ENCODE measurements at regions not wholly inside any gene's neighbourhood (a gene's known extent, or its start where the extent isn't known, plus 50 kb on each side); places are given as distances from the start of the nearest gene placed in this dataset.

GRCh38 chr18:40810372-40810771, 1144.7 kb upstream of the PIK3C3 start:
- Mint-ChIP-seq H3K27ac (no peak overlapping the region), H3K4me1 (no peaks in the 10 kb centered on the region), H3K4me3 (no peak overlapping the region), H3K36me3 (no peaks in the 10 kb centered on the region), H3K27me3 (ENCODE audit: low read depth in 2 of 2) (no peaks in the 10 kb centered on the region), H3K9me3 (peaks cover 5 to 9% of the 10 kb centered on the region in 2 donors)
- Histone ChIP-seq H3K36me3 (ENCODE audit: control insufficient read depth, insufficient read depth, low read length) (no peaks in the 10 kb centered on the region), H3K9me3 (ENCODE audit: control insufficient read depth, insufficient read depth, low read length) (no peaks in the 10 kb centered on the region), H3K4me3 (ENCODE audit: low read length) (no peak overlapping the region), H3K27ac (ENCODE audit: low read length) (no peak overlapping the region), H3K4me1 (ENCODE audit: control insufficient read depth, insufficient read depth, low read length) (no peaks in the 10 kb centered on the region), H3K27me3 (ENCODE audit: control insufficient read depth, insufficient read depth, low read length) (no peaks in the 10 kb centered on the region)
- intact Hi-C loops (cut with micrococcal nuclease) = no loop called here
- ATAC-seq (no peak), DNase-seq (no peak)
- TF ChIP-seq, protein P1, sequence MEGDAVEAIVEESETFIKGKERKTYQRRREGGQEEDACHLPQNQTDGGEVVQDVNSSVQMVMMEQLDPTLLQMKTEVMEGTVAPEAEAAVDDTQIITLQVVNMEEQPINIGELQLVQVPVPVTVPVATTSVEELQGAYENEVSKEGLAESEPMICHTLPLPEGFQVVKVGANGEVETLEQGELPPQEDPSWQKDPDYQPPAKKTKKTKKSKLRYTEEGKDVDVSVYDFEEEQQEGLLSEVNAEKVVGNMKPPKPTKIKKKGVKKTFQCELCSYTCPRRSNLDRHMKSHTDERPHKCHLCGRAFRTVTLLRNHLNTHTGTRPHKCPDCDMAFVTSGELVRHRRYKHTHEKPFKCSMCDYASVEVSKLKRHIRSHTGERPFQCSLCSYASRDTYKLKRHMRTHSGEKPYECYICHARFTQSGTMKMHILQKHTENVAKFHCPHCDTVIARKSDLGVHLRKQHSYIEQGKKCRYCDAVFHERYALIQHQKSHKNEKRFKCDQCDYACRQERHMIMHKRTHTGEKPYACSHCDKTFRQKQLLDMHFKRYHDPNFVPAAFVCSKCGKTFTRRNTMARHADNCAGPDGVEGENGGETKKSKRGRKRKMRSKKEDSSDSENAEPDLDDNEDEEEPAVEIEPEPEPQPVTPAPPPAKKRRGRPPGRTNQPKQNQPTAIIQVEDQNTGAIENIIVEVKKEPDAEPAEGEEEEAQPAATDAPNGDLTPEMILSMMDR (IDR thresholded peaks at IDR 0.05) = no peak

DNA sequence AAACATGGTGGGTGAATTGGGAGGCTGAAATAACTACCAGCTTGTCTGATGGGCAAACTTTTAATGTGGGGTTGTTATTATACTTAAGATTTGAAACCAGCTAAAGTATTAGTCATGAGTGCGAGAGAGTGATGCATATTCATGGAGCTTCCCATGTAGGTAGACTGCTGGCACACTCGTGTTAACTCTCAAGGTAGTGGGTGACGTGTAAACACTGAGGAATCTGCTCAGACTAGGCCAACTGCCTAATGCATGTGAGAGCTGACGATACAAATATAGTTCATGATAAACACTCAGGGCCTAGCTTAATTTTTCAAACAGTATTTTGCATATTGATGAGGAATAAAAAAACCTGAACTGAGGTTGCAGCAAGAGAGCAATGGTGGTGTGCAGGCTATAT, 1165.7 kb upstream of the PIK3C3 start:
- 83% methylated on average over 4 of the region's 4 CpGs for WGBS (ENCODE audit: insufficient coverage)
- H3K27me3 Mint-ChIP-seq (ENCODE audit: low read depth in 2 of 2) = no peaks in the 10 kb centered on the region
- no peak for ATAC-seq

GRCh38 chr18:40782453-40783130, 1172.4 kb upstream of the PIK3C3 start:
- no peak for ATAC-seq
- H3K27ac Mint-ChIP-seq = no peak overlapping the region
- TF ChIP-seq, protein P1 (IDR thresholded peaks at IDR 0.05) = no peak
- H3K4me3 Mint-ChIP-seq = no peak overlapping the region
- no peak overlapping the region for H3K27ac ChIP-seq (ENCODE audit: low read length)
- DNase-seq = no peak
- H3K9me3 Mint-ChIP-seq = peaks cover 16 to 20% of the 10 kb centered on the region in 2 donors
- no peaks in the 10 kb centered on the region for H3K27me3 ChIP-seq (ENCODE audit: control insufficient read depth, insufficient read depth, low read length)
- no peaks in the 10 kb centered on the region for H3K36me3 ChIP-seq (ENCODE audit: control insufficient read depth, insufficient read depth, low read length)
- H3K9me3 ChIP-seq (ENCODE audit: control insufficient read depth, insufficient read depth, low read length) = no peaks in the 10 kb centered on the region
- no peaks in the 10 kb centered on the region for H3K4me1 Mint-ChIP-seq
- 69% methylated on average over 3 of the region's 3 CpGs for WGBS (ENCODE audit: insufficient coverage)
- H3K27me3 Mint-ChIP-seq (ENCODE audit: low read depth in 2 of 2) = no peaks in the 10 kb centered on the region
- no peaks in the 10 kb centered on the region for H3K4me1 ChIP-seq (ENCODE audit: control insufficient read depth, insufficient read depth, low read length)
- intact Hi-C loops (cut with micrococcal nuclease) = no loop called here
- H3K4me3 ChIP-seq (ENCODE audit: low read length) = no peak overlapping the region
- H3K36me3 Mint-ChIP-seq = no peaks in the 10 kb centered on the region

More for the DNA sequence above, 1165.7 kb upstream of the PIK3C3 start:
- H3K4me1 ChIP-seq (ENCODE audit: control insufficient read depth, insufficient read depth, low read length) = no peaks in the 10 kb centered on the region
- peaks cover 3% of the 10 kb centered on the region for H3K9me3 ChIP-seq (ENCODE audit: control insufficient read depth, insufficient read depth, low read length)
- TF ChIP-seq, protein P1 (IDR thresholded peaks at IDR 0.05) = no peak
- intact Hi-C loops (cut with micrococcal nuclease) = no loop called here
- H3K27ac ChIP-seq (ENCODE audit: low read length) = no peak overlapping the region
- Mint-ChIP-seq H3K36me3 (no peaks in the 10 kb centered on the region), H3K4me3 (no peak overlapping the region), H3K27ac (no peak overlapping the region), H3K4me1 (no peaks in the 10 kb centered on the region), H3K9me3 (peaks cover 5 to 15% of the 10 kb centered on the region in 2 donors)
- no peak overlapping the region for H3K4me3 ChIP-seq (ENCODE audit: low read length)
- no peaks in the 10 kb centered on the region for H3K36me3 ChIP-seq (ENCODE audit: control insufficient read depth, insufficient read depth, low read length)
- no peaks in the 10 kb centered on the region for H3K27me3 ChIP-seq (ENCODE audit: control insufficient read depth, insufficient read depth, low read length)
- DNase-seq = no peak

- 69% methylated on average over 2 of the region's 2 CpGs for WGBS (ENCODE audit: insufficient coverage)
- H3K36me3 Mint-ChIP-seq = no peaks in the 10 kb centered on the region
- Histone ChIP-seq H3K4me1 (ENCODE audit: control insufficient read depth, insufficient read depth, low read length) (no peaks in the 10 kb centered on the region), H3K27ac (ENCODE audit: low read length) (no peak overlapping the region), H3K4me3 (ENCODE audit: low read length) (no peak overlapping the region), H3K36me3 (ENCODE audit: control insufficient read depth, insufficient read depth, low read length) (no peaks in the 10 kb centered on the region), H3K9me3 (ENCODE audit: control insufficient read depth, insufficient read depth, low read length) (peaks cover 10% of the 10 kb centered on the region), H3K27me3 (ENCODE audit: control insufficient read depth, insufficient read depth, low read length) (no peaks in the 10 kb centered on the region)
- H3K9me3 Mint-ChIP-seq = peaks cover 7 to 12% of the 10 kb centered on the region in 2 donors
- no peak for DNase-seq
- H3K4me3 Mint-ChIP-seq = no peak overlapping the region
- no peaks in the 10 kb centered on the region for H3K4me1 Mint-ChIP-seq
- no peak overlapping the region for H3K27ac Mint-ChIP-seq
- no peaks in the 10 kb centered on the region for H3K27me3 Mint-ChIP-seq (ENCODE audit: low read depth in 2 of 2)
- ATAC-seq = no peak
- intact Hi-C loops (cut with micrococcal nuclease) = no loop called here
- TF ChIP-seq, protein P1 (IDR thresholded peaks at IDR 0.05) = no peak
These were observed 1185.2 kb upstream of the PIK3C3 start for GRCh38 chr18:40769786-40770185.
